Keratinocyte (primary cell): ENCODE measurements at regions not wholly inside any gene's neighbourhood (a gene's known extent, or its start where the extent isn't known, plus 50 kb on each side); places are given as distances from the start of the nearest gene placed in this dataset.

Experiments
- DNase-seq: peaks from one replicate; pipeline ENCODE4 v3.0.0-alpha.2; 2011; ENCODE audit warnings: low read depth, missing footprints, low spot score
- FAIRE-seq: peaks from 2 replicates; lab custom pipeline; 2011; peaks lifted over from hg19 to GRCh38; lab: Jason Lieb, UNC
- H2AFZ ChIP-seq: 2 replicates; pipeline ENCODE4 v1.6.0; 2012; ENCODE audit warnings: low read length, control low read depth, inconsistent platforms; ENCODE audit not compliant: control insufficient read depth
- H3K27ac ChIP-seq: 2 replicates; pipeline ENCODE4 v1.5.1; 2011; ENCODE audit warnings: low read length; ENCODE audit not compliant: control insufficient read depth, insufficient read depth
- H3K27me3 ChIP-seq: 3 replicates; pipeline ENCODE4 v1.6.0; 2011; ENCODE audit warnings: low read length; ENCODE audit not compliant: control insufficient read depth, insufficient read depth; ENCODE audit errors: extremely low read depth
- H3K36me3 ChIP-seq, 2 experiments: 2 replicates in 1 of 2; 3 replicates in 1 of 2; pipeline ENCODE4 v1.5.1; 2011; ENCODE audit warnings: low read length in 2 of 2, mild to moderate bottlenecking in 1 of 2; ENCODE audit not compliant: control insufficient read depth in 2 of 2, insufficient read depth in 2 of 2; ENCODE audit errors: extremely low read depth in 1 of 2
- H3K4me1 ChIP-seq: 3 replicates; pipeline ENCODE4 v1.5.1; 2011; ENCODE audit warnings: low read length; ENCODE audit not compliant: control insufficient read depth, insufficient read depth; ENCODE audit errors: extremely low read depth
- H3K4me2 ChIP-seq: 3 replicates; pipeline ENCODE4 v1.6.0; 2011; ENCODE audit warnings: low read depth, low read length; ENCODE audit not compliant: control insufficient read depth, insufficient read depth; ENCODE audit errors: extremely low read depth
- H3K4me3 ChIP-seq, 3 experiments: fragments of 200-600 bp in 1 of 3; sonication (generic) in 1 of 3; 2 replicates in 2 of 3; 3 replicates in 1 of 3; pipeline ENCODE4 v1.5.1; 2011 to 2016; ENCODE audit warnings: low read length in 3 of 3, mild to moderate bottlenecking in 3 of 3, control low read depth in 2 of 3, inconsistent platforms in 1 of 3, low read depth in 1 of 3, mixed read lengths in 1 of 3, mixed run types in 1 of 3, moderate library complexity in 1 of 3; ENCODE audit not compliant: control insufficient read depth in 2 of 3, insufficient read depth in 2 of 3; ENCODE audit errors: extremely low read depth in 1 of 3
- H3K79me2 ChIP-seq: 2 replicates; pipeline ENCODE4 v1.6.0; 2012; ENCODE audit warnings: low read length; ENCODE audit not compliant: control insufficient read depth, insufficient read depth
- H3K9ac ChIP-seq: 3 replicates; pipeline ENCODE4 v1.6.0; 2011; ENCODE audit warnings: low read length; ENCODE audit not compliant: control insufficient read depth, insufficient read depth; ENCODE audit errors: extremely low read depth
- H3K9me1 ChIP-seq: 3 replicates; pipeline ENCODE4 v1.6.0; 2011; ENCODE audit warnings: low read length; ENCODE audit not compliant: control insufficient read depth, insufficient read depth; ENCODE audit errors: extremely low read depth
- H3K9me3 ChIP-seq: 2 replicates; pipeline ENCODE4 v1.5.1; 2012; ENCODE audit warnings: low read depth, low read length; ENCODE audit not compliant: control insufficient read depth
- H4K20me1 ChIP-seq: 3 replicates; pipeline ENCODE4 v1.6.0; 2011; ENCODE audit warnings: low read length; ENCODE audit not compliant: control insufficient read depth, insufficient read depth; ENCODE audit errors: extremely low read depth
- CTCF ChIP-seq, 3 experiments: IDR thresholded peaks in 1 of 3; conservative IDR thresholded peaks in 1 of 3; optimal IDR thresholded peaks in 1 of 3; 2 replicates in 2 of 3; 3 replicates in 1 of 3; pipeline versions ENCODE3 to v1.5.1; 2011; ENCODE audit warnings: low read length in 3 of 3, mild to moderate bottlenecking in 3 of 3, moderate library complexity in 2 of 3, control low read depth in 1 of 3, inconsistent platforms in 1 of 3; ENCODE audit not compliant: insufficient read depth in 2 of 3; ENCODE audit errors: extremely low read depth in 1 of 3
- EZH2 ChIP-seq: IDR thresholded peaks from one replicate; pipeline ENCODE4 v1.6.1; 2012; ENCODE audit warnings: inconsistent platforms, mild to moderate bottlenecking, low read length, moderate library complexity
- dilution Hi-C: fragments of 300-500 bp; cut with MboI; formaldehyde crosslinking; loops from one replicate; pipeline ENCODE4 v1.7.0; 2020; ENCODE audit warnings: low sequenced_read_pairs; ENCODE audit not compliant: extremely low pct_ligation_motif_present

- dilution Hi-C loops: no loop called here
- FAIRE-seq: no peak
These were observed 217.1 kb upstream of the ARHGAP24 start for GRCh38 chr4:85257817-85258370.

GRCh38 chr4:85260064-85260463, 214.9 kb upstream of the ARHGAP24 start:
- dilution Hi-C loops: no loop called here
- no peak for FAIRE-seq
- H3K9ac ChIP-seq: no peak overlapping the region

More at GRCh38 chr4:85257817-85258370, 217.1 kb upstream of the ARHGAP24 start:
- H3K9me1 ChIP-seq: no peaks in the 10 kb centered on the region
- H3K4me1 ChIP-seq: no peaks in the 10 kb centered on the region
- H3K79me2 ChIP-seq: no peaks in the 10 kb centered on the region
- TF ChIP-seq CTCF (optimal IDR thresholded peaks at IDR 0.05 in 1 of 3, IDR thresholded peaks at IDR 0.05 in 1 of 3, conservative IDR thresholded peaks at IDR 0.05 in 1 of 3; ENCODE audit: extremely low read depth in 1 of 3, insufficient read depth in 2 of 3, low read length in 3 of 3) (no peak), EZH2 (no peak)
- no peaks in the 10 kb centered on the region for H3K9me3 ChIP-seq
- H3K9ac ChIP-seq: no peak overlapping the region
- no peaks in the 10 kb centered on the region for H4K20me1 ChIP-seq
- H3K4me2 ChIP-seq: no peak overlapping the region
- H3K27me3 ChIP-seq: peaks cover 3% of the 10 kb centered on the region
- no peak overlapping the region for H3K4me3 ChIP-seq
- DNase-seq: no peak
- no peak overlapping the region for H2AFZ ChIP-seq
- no peak overlapping the region for H3K27ac ChIP-seq
- no peaks in the 10 kb centered on the region for H3K36me3 ChIP-seq

More at GRCh38 chr4:85260064-85260463, 214.9 kb upstream of the ARHGAP24 start:
- Histone ChIP-seq H3K9me3 (no peaks in the 10 kb centered on the region), H3K4me1 (no peaks in the 10 kb centered on the region), H3K36me3 (no peaks in the 10 kb centered on the region), H3K79me2 (no peaks in the 10 kb centered on the region), H3K4me2 (no peak overlapping the region), H3K9me1 (no peaks in the 10 kb centered on the region), H2AFZ (no peak overlapping the region), H4K20me1 (no peaks in the 10 kb centered on the region), H3K27me3 (peaks cover 3% of the 10 kb centered on the region), H3K4me3 (no peak overlapping the region), H3K27ac (no peak overlapping the region)
- DNase-seq: no peak
- TF ChIP-seq CTCF (optimal IDR thresholded peaks at IDR 0.05 in 1 of 3, IDR thresholded peaks at IDR 0.05 in 1 of 3, conservative IDR thresholded peaks at IDR 0.05 in 1 of 3; ENCODE audit: extremely low read depth in 1 of 3, insufficient read depth in 2 of 3, low read length in 3 of 3) (no peak), EZH2 (no peak)
